Transverse colon (tissue), 3 donors: ENCODE measurements at regions not wholly inside any gene's neighbourhood (a gene's known extent, or its start where the extent isn't known, plus 50 kb on each side); places are given as distances from the start of the nearest gene placed in this dataset.

Experiments used
- CTCF ChIP-seq, 5 experiments: fragments of 200-600 bp in 3 of 5; fragments of 450-650 bp in 2 of 5; sonication (generic) in 3 of 5; IDR thresholded peaks; 1 replicate in 2 of 5; 2 replicates in 3 of 5; pipeline ENCODE4 v1.5.1; 2016 to 2017; ENCODE audit warnings: antibody characterized with exemption in 5 of 5, inconsistent platforms in 3 of 5, mild to moderate bottlenecking in 2 of 5, moderate library complexity in 1 of 5
- POLR2A ChIP-seq: fragments of 450-650 bp; IDR thresholded peaks from one replicate; pipeline ENCODE4 v1.6.1; 2016; ENCODE audit warnings: antibody characterized with exemption, mild to moderate bottlenecking, moderate library complexity

GRCh38 chr3:191123231-191123630 is 75.8 kb upstream of the OSTN start:
- no peak for TF ChIP-seq CTCF (IDR thresholded peaks at IDR 0.05)
- no peak for TF ChIP-seq POLR2A
